ENCODE measurements at regions not wholly inside any gene's neighbourhood (a gene's known extent, or its start where the extent isn't known, plus 50 kb on each side); places are given as distances from the start of the nearest gene placed in this dataset.

DNA sequence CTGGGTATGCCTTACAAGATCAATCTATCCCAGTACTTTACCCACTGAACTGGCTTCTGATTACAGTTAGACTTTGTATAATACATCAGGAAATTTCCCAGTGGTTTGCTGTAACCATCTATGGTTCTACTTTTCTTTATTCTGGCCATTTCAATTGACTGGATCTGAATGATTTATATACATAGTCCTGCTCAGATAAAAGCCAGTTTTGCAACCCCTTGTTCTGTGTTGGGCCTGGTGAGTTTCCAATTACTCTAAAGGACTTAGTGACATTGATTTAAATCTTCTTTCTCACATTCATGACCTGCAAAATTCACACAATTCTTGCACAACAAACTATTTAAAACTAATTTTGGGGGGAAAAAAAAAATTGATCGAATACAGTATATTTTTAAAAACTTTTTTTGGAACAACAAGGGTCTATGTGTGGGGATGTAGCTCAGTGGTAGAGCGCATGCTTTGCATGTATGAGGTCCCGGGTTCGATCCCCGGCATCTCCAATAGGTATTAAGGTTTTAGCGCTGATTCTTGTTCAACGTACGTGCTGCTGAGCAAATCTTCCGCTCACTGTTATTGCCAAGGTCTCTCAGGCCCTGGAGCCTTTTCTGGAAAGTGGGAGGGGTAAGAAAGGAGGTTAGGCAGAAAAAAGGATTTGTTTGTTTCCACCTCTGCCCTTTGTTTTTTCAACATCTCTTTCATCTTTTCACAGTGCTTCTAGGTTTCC lies 117.5 kb downstream of the GPX5 start:
- Histone ChIP-seq H3K27ac (ENCODE audit: low read length) (no peak overlapping the region), H3K4me2 (ENCODE audit: low read length) (no peak overlapping the region), H4K20me1 (ENCODE audit: insufficient read depth) (no peaks in the 10 kb centered on the region), H3K9me3 (ENCODE audit: low read length) (no peaks in the 10 kb centered on the region), H3K79me2 (replicated peaks; ENCODE audit: insufficient read depth, low read length) (no peaks in the 10 kb centered on the region), H3K9ac (ENCODE audit: low read length) (no peak overlapping the region), H3K9me2 (ENCODE audit: insufficient read depth, low read length) (no peaks in the 10 kb centered on the region), H3K27me3 (ENCODE audit: insufficient read depth, low read depth, low read length) (no peaks in the 10 kb centered on the region), H3K36me3 (ENCODE audit: insufficient read depth, low read length) (no peaks in the 10 kb centered on the region), H2AFZ (ENCODE audit: low read depth, low read length) (no peak overlapping the region), H3K4me3 (ENCODE audit: low read length) (no peak overlapping the region), H3F3A (ENCODE audit: insufficient read depth, low read length, poor library complexity, severe bottlenecking) (no peaks in the 10 kb centered on the region)
- no peak for TF ChIP-seq EZH2 (IDR thresholded peaks at IDR 0.05; ENCODE audit: borderline replicate concordance, insufficient read depth, low read length, poor library complexity, severe bottlenecking)

DNA sequence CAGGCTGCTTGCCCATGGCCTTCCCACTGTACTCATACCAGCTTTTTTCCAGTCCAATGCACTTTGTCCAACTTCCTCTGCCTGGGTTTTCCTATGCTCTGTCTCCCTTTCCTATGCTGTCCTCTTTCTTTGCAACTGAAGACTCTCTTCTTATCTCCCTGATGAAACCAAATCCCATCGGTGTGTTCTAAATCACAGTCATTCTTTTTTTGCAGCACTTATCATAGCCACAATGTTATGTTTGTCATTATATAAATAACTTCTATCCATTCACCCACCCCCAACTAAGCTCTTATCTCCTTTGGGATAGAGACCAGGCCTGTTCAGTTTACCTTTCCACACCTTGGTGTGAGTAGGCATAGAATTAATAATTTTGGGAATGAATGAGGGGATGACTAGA lies 121.0 kb downstream of the GPX5 start:
- H3F3A ChIP-seq (ENCODE audit: insufficient read depth, low read length, poor library complexity, severe bottlenecking): no peaks in the 10 kb centered on the region
- H3K9me3 ChIP-seq (ENCODE audit: low read length): no peaks in the 10 kb centered on the region
- no peak overlapping the region for H3K4me3 ChIP-seq (ENCODE audit: low read length)
- no peak overlapping the region for H3K27ac ChIP-seq (ENCODE audit: low read length)
- TF ChIP-seq EP300 (conservative IDR thresholded peaks at IDR 0.05; ENCODE audit: poor library complexity, severe bottlenecking): no peak
- TF ChIP-seq, protein P1, sequence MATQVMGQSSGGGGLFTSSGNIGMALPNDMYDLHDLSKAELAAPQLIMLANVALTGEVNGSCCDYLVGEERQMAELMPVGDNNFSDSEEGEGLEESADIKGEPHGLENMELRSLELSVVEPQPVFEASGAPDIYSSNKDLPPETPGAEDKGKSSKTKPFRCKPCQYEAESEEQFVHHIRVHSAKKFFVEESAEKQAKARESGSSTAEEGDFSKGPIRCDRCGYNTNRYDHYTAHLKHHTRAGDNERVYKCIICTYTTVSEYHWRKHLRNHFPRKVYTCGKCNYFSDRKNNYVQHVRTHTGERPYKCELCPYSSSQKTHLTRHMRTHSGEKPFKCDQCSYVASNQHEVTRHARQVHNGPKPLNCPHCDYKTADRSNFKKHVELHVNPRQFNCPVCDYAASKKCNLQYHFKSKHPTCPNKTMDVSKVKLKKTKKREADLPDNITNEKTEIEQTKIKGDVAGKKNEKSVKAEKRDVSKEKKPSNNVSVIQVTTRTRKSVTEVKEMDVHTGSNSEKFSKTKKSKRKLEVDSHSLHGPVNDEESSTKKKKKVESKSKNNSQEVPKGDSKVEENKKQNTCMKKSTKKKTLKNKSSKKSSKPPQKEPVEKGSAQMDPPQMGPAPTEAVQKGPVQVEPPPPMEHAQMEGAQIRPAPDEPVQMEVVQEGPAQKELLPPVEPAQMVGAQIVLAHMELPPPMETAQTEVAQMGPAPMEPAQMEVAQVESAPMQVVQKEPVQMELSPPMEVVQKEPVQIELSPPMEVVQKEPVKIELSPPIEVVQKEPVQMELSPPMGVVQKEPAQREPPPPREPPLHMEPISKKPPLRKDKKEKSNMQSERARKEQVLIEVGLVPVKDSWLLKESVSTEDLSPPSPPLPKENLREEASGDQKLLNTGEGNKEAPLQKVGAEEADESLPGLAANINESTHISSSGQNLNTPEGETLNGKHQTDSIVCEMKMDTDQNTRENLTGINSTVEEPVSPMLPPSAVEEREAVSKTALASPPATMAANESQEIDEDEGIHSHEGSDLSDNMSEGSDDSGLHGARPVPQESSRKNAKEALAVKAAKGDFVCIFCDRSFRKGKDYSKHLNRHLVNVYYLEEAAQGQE (IDR thresholded peaks at IDR 0.05; ENCODE audit: borderline replicate concordance): no peak
- TF ChIP-seq, protein P2, sequence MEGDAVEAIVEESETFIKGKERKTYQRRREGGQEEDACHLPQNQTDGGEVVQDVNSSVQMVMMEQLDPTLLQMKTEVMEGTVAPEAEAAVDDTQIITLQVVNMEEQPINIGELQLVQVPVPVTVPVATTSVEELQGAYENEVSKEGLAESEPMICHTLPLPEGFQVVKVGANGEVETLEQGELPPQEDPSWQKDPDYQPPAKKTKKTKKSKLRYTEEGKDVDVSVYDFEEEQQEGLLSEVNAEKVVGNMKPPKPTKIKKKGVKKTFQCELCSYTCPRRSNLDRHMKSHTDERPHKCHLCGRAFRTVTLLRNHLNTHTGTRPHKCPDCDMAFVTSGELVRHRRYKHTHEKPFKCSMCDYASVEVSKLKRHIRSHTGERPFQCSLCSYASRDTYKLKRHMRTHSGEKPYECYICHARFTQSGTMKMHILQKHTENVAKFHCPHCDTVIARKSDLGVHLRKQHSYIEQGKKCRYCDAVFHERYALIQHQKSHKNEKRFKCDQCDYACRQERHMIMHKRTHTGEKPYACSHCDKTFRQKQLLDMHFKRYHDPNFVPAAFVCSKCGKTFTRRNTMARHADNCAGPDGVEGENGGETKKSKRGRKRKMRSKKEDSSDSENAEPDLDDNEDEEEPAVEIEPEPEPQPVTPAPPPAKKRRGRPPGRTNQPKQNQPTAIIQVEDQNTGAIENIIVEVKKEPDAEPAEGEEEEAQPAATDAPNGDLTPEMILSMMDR (IDR thresholded peaks at IDR 0.05; ENCODE audit: poor library complexity, severe bottlenecking): no peak
- TF ChIP-seq EZH2 (IDR thresholded peaks at IDR 0.05; ENCODE audit: borderline replicate concordance, insufficient read depth, low read length, poor library complexity, severe bottlenecking): no peak
- no peak for TF ChIP-seq RAD21 (conservative IDR thresholded peaks at IDR 0.05)
- H4K20me1 ChIP-seq (ENCODE audit: insufficient read depth): no peaks in the 10 kb centered on the region
- H3K79me2 ChIP-seq (replicated peaks; ENCODE audit: insufficient read depth, low read length): no peaks in the 10 kb centered on the region
- H3K36me3 ChIP-seq (ENCODE audit: insufficient read depth, low read length): no peaks in the 10 kb centered on the region
- no peaks in the 10 kb centered on the region for H3K9me2 ChIP-seq (ENCODE audit: insufficient read depth, low read length)
- H3K27me3 ChIP-seq (ENCODE audit: insufficient read depth, low read depth, low read length): no peaks in the 10 kb centered on the region
- no peak overlapping the region for H3K9ac ChIP-seq (ENCODE audit: low read length)
- H2AFZ ChIP-seq (ENCODE audit: low read depth, low read length): no peak overlapping the region
- H3K4me2 ChIP-seq (ENCODE audit: low read length): no peak overlapping the region

All from neural cell (in vitro differentiated cells).